Keratinocyte (primary cell): ENCODE measurements at regions not wholly inside any gene's neighbourhood (a gene's known extent, or its start where the extent isn't known, plus 50 kb on each side); places are given as distances from the start of the nearest gene placed in this dataset.
A peak's percentile ranks its signal among the peaks of the same experiment; 100 is the strongest.

Experiments used
- DNase-seq: peaks from one replicate; pipeline ENCODE4 v3.0.0-alpha.2; 2011; ENCODE audit warnings: low read depth, missing footprints, low spot score
- FAIRE-seq: peaks from 2 replicates; lab custom pipeline; 2011; peaks lifted over from hg19 to GRCh38; lab: Jason Lieb, UNC
- H2AFZ ChIP-seq: 2 replicates; pipeline ENCODE4 v1.6.0; 2012; ENCODE audit warnings: low read length, control low read depth, inconsistent platforms; ENCODE audit not compliant: control insufficient read depth
- H3K27ac ChIP-seq: 2 replicates; pipeline ENCODE4 v1.5.1; 2011; ENCODE audit warnings: low read length; ENCODE audit not compliant: control insufficient read depth, insufficient read depth
- H3K27me3 ChIP-seq: 3 replicates; pipeline ENCODE4 v1.6.0; 2011; ENCODE audit warnings: low read length; ENCODE audit not compliant: control insufficient read depth, insufficient read depth; ENCODE audit errors: extremely low read depth
- H3K36me3 ChIP-seq, 2 experiments: 2 replicates in 1 of 2; 3 replicates in 1 of 2; pipeline ENCODE4 v1.5.1; 2011; ENCODE audit warnings: low read length in 2 of 2, mild to moderate bottlenecking in 1 of 2; ENCODE audit not compliant: control insufficient read depth in 2 of 2, insufficient read depth in 2 of 2; ENCODE audit errors: extremely low read depth in 1 of 2
- H3K4me1 ChIP-seq: 3 replicates; pipeline ENCODE4 v1.5.1; 2011; ENCODE audit warnings: low read length; ENCODE audit not compliant: control insufficient read depth, insufficient read depth; ENCODE audit errors: extremely low read depth
- H3K4me2 ChIP-seq: 3 replicates; pipeline ENCODE4 v1.6.0; 2011; ENCODE audit warnings: low read depth, low read length; ENCODE audit not compliant: control insufficient read depth, insufficient read depth; ENCODE audit errors: extremely low read depth
- H3K4me3 ChIP-seq, 3 experiments: fragments of 200-600 bp in 1 of 3; sonication (generic) in 1 of 3; 2 replicates in 2 of 3; 3 replicates in 1 of 3; pipeline ENCODE4 v1.5.1; 2011 to 2016; ENCODE audit warnings: low read length in 3 of 3, mild to moderate bottlenecking in 3 of 3, control low read depth in 2 of 3, inconsistent platforms in 1 of 3, low read depth in 1 of 3, mixed read lengths in 1 of 3, mixed run types in 1 of 3, moderate library complexity in 1 of 3; ENCODE audit not compliant: control insufficient read depth in 2 of 3, insufficient read depth in 2 of 3; ENCODE audit errors: extremely low read depth in 1 of 3
- H3K79me2 ChIP-seq: 2 replicates; pipeline ENCODE4 v1.6.0; 2012; ENCODE audit warnings: low read length; ENCODE audit not compliant: control insufficient read depth, insufficient read depth
- H3K9ac ChIP-seq: 3 replicates; pipeline ENCODE4 v1.6.0; 2011; ENCODE audit warnings: low read length; ENCODE audit not compliant: control insufficient read depth, insufficient read depth; ENCODE audit errors: extremely low read depth
- H3K9me1 ChIP-seq: 3 replicates; pipeline ENCODE4 v1.6.0; 2011; ENCODE audit warnings: low read length; ENCODE audit not compliant: control insufficient read depth, insufficient read depth; ENCODE audit errors: extremely low read depth
- H3K9me3 ChIP-seq: 2 replicates; pipeline ENCODE4 v1.5.1; 2012; ENCODE audit warnings: low read depth, low read length; ENCODE audit not compliant: control insufficient read depth
- H4K20me1 ChIP-seq: 3 replicates; pipeline ENCODE4 v1.6.0; 2011; ENCODE audit warnings: low read length; ENCODE audit not compliant: control insufficient read depth, insufficient read depth; ENCODE audit errors: extremely low read depth
- EZH2 ChIP-seq: IDR thresholded peaks from one replicate; pipeline ENCODE4 v1.6.1; 2012; ENCODE audit warnings: inconsistent platforms, mild to moderate bottlenecking, low read length, moderate library complexity
- dilution Hi-C: fragments of 300-500 bp; cut with MboI; formaldehyde crosslinking; loops from one replicate; pipeline ENCODE4 v1.7.0; 2020; ENCODE audit warnings: low sequenced_read_pairs; ENCODE audit not compliant: extremely low pct_ligation_motif_present
- TF ChIP-seq, protein P1 (sequence below), 3 experiments: IDR thresholded peaks in 1 of 3; conservative IDR thresholded peaks in 1 of 3; optimal IDR thresholded peaks in 1 of 3; 2 replicates in 2 of 3; 3 replicates in 1 of 3; pipeline versions ENCODE3 to v1.5.1; 2011; ENCODE audit warnings: low read length in 3 of 3, mild to moderate bottlenecking in 3 of 3, moderate library complexity in 2 of 3, control low read depth in 1 of 3, inconsistent platforms in 1 of 3; ENCODE audit not compliant: insufficient read depth in 2 of 3; ENCODE audit errors: extremely low read depth in 1 of 3

DNA sequence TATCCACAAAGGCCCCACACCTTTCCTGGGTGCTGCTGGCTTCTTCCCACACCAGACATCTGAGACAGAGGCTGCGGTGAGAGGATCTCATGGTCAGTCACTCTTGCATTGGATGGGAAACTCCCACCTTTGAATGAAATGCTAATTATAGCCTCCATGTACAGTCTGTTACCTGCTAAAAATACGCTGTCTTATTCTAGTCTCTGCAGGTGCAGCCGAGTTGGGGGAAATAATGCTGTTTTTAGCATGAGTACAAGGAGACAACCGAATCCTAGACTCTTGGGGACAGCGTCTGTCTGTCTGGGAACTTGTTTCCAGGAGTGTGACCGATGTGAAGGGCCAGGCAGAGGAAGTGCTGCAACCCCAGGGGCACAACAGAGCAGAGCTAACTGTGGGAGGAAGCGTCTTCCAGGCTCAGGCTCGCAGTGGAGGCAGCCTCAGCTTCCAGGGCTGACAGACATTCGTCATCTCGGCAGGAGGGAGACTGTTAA is 286.2 kb downstream of the PREX1 start:
- Histone ChIP-seq H3K4me1 (peaks cover 13% of the 10 kb centered on the region), H3K27me3 (peaks cover 3% of the 10 kb centered on the region), H2AFZ (no peak overlapping the region), H3K36me3 (no peaks in the 10 kb centered on the region), H3K9me1 (no peaks in the 10 kb centered on the region), H3K27ac (no peak overlapping the region), H4K20me1 (no peaks in the 10 kb centered on the region), H3K9me3 (no peaks in the 10 kb centered on the region), H3K4me2 (no peak overlapping the region), H3K79me2 (no peaks in the 10 kb centered on the region), H3K9ac (no peak overlapping the region), H3K4me3 (no peak overlapping the region)
- DNase-seq (no peak), FAIRE-seq (no peak)
- dilution Hi-C loops: no loop called here
- TF ChIP-seq EZH2: no peak
- TF ChIP-seq, protein P1, sequence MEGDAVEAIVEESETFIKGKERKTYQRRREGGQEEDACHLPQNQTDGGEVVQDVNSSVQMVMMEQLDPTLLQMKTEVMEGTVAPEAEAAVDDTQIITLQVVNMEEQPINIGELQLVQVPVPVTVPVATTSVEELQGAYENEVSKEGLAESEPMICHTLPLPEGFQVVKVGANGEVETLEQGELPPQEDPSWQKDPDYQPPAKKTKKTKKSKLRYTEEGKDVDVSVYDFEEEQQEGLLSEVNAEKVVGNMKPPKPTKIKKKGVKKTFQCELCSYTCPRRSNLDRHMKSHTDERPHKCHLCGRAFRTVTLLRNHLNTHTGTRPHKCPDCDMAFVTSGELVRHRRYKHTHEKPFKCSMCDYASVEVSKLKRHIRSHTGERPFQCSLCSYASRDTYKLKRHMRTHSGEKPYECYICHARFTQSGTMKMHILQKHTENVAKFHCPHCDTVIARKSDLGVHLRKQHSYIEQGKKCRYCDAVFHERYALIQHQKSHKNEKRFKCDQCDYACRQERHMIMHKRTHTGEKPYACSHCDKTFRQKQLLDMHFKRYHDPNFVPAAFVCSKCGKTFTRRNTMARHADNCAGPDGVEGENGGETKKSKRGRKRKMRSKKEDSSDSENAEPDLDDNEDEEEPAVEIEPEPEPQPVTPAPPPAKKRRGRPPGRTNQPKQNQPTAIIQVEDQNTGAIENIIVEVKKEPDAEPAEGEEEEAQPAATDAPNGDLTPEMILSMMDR (optimal IDR thresholded peaks at IDR 0.05 in 1 of 3, IDR thresholded peaks at IDR 0.05 in 1 of 3, conservative IDR thresholded peaks at IDR 0.05 in 1 of 3; ENCODE audit: extremely low read depth in 1 of 3, insufficient read depth in 2 of 3, low read length in 3 of 3): no peak

DNA sequence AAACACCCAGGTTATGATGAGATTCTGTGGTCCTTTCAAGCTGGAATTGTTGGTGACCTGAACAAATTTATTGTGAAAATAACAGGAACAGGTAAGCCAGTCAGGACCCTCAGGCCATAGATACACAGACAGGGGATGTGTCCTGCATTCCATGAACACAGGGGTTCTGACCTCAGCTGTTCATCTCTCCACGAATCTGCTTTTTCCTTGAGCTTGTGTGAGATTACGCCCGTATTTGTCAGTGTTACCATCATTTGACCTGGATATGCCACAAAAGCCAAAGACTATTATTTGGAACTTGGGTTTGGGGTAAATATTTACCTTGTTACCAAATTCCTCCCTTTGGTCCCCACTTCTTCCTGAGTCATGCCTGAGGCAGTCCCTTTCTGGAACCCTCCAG is 288.9 kb downstream of the PREX1 start:
- no peak for DNase-seq
- Histone ChIP-seq H3K36me3 (no peaks in the 10 kb centered on the region), H3K9ac (no peak overlapping the region), H2AFZ (peak overlapping the region; percentile 7), H3K79me2 (no peaks in the 10 kb centered on the region), H4K20me1 (no peaks in the 10 kb centered on the region), H3K27ac (peak overlapping the region; percentile 19), H3K27me3 (peaks cover 3% of the 10 kb centered on the region), H3K9me1 (no peaks in the 10 kb centered on the region), H3K4me3 (peak overlapping the region in 1 of 3 experiments; percentile 1), H3K4me1 (peaks cover 13% of the 10 kb centered on the region), H3K4me2 (peak overlapping the region; percentile 58), H3K9me3 (no peaks in the 10 kb centered on the region)
- dilution Hi-C loops: no loop called here
- no peak for TF ChIP-seq EZH2
- TF ChIP-seq, protein P1 (optimal IDR thresholded peaks at IDR 0.05 in 1 of 3, IDR thresholded peaks at IDR 0.05 in 1 of 3, conservative IDR thresholded peaks at IDR 0.05 in 1 of 3; ENCODE audit: extremely low read depth in 1 of 3, insufficient read depth in 2 of 3, low read length in 3 of 3): no peak
- no peak for FAIRE-seq
